Right kidney (tissue), 1 donor: ENCODE measurements at regions not wholly inside any gene's neighbourhood (a gene's known extent, or its start where the extent isn't known, plus 50 kb on each side); places are given as distances from the start of the nearest gene placed in this dataset.
A peak's percentile ranks its signal among the peaks of the same experiment; 100 is the strongest.

Experiments used
- DNase-seq: peaks from one replicate; pipeline ENCODE4 v3.0.0-alpha.2; 2016

DNA sequence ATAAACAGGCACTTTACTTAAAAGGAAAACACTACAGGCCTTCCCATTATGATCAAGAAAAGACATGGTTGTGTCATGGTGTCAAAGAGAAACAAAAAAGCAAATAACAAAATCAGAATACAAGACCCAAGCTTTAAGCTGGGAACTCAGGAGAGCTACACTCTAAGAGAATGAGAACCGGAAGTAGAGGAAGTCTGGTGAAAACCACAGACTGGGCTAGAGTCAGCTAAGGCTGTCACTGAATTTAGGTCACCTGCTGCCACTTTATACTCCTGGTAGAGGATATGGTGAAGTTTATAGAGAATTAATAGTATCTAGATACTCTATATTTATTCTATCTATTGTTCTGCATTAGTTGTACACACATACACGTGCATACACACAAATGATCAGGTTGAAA is 971.7 kb downstream of the FLRT2 start:
- DNase-seq, result no peak

DNA sequence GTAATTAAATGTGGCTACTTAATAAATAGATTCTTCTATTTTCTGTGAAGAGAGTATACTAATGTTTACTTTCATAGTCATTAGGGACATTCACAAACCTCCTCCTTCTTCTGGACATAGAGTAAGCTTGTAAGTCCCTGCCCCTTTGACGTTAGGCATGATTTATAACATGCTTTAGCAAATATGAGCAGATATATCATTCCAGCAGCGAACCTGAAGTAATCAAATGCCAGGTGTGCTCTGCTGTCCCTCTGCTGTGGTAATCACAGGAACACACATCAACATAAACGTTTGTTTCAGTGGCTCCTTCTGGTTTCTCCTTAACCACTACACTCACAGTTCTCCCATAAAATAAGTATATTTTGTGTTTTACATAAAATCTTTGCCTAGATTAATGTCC is 961.8 kb downstream of the FLRT2 start:
- DNase-seq, result no peak

DNA sequence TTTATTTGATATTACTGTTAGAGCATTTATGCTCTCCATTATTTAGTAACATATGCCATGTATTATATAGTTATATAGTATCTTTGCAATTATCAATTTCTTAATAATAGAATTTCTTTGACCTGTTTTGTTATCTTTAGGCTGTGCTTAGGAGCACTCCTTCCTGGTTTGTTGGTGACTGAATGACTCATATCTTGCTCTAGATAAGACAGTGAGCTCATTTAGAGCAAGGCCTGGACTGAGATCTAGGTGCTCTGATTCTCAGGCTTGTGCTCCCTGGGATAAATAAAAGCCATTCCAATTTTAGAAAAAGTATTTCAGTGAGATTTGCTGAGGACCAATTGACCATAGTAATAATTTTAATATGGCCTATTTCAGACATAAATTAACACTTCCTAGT is 951.2 kb downstream of the FLRT2 start:
- DNase-seq, result no peak

DNA sequence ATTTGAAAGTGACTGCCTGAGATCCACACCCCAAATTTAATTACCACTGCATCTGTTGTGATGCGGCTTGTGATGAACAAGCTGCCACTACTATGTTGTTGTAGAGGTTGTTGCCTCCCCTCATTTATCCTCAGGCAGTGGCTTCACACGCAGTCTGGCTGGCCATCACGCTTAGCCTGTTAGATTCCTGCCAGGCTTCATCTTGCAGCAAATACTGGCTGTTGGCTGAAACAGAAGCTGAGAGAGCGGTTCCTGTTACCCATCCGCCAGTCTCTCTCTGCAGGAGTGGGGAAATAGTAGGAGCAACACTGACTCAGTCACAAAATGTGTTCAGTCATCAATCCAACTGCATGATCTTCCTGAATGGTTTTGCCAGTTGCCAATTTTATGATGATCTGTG is 934.4 kb downstream of the FLRT2 start:
- no peak for DNase-seq

DNA sequence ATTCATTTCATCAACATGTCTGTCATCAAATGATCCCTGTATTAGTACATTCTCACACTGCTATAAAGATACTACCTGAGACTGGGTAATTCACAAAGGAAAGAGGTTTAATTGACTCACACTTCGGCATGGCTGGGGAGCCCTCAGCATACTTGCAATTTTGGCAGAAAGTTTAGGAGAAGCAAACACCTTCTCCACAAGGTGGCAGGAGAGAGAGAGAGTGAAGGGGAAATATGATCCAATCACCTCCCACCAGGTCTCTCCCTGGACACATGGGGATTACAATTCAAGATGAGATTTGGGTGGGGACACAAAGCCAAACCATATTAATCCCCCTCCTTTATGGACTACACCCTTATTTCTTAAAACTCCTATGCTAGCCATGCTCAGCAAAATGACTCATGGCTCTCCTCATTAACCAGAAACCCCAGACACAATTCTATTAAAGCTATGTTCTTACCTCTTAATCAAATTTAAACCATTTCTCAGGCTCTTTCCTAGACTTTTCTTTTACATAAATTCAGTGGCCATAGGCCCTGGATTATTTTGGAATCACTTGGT is 932.3 kb downstream of the FLRT2 start:
- DNase-seq, result no peak

DNA sequence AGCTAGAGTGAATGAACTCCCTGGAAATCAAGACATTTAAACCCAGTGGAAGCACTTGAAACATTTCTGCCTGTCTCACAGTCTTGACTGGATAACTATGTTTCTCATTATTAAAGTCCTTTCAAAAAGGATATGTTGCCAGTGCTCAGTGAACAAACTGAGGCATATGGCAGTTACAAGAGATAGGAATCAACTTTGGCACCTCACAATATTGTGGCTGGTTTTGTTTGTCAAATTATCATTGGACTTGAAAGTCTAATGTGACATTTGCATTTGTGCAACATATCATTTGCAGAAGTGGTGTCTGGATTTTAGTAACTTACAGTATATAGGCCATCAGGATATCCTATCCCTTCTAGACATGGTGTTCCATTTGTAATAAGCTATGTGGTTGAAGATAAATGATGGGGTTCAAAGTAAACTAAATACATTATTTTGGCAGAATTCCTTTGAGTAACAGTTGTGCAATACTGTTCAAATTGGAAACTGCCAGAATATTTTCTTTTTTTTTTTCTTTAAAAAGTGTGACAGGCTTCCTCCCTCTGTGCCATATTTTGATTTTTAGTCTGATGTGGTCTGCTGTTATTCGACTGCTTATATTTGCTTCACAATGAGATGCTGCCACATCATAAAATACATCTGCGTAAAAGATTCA is 927.7 kb downstream of the FLRT2 start:
- no peak for DNase-seq

DNA sequence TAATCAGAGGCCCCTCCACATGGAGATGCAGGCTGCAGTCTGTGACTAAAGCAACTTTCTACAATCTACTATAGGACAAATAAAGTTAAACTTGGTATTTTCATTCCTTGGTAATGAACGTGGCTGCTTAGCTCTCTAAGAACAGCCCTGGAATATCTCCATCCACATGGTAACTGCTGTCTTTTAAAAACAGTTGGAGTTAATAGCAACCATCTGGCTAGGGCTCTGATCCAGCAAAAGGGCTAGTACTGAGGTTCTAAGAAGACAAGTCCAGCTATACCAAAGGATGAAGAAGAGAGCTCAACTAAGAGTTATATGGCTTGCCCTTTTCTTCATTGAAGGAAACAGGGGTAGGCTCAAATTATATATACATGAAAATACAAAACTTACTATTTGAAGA is 920.1 kb downstream of the FLRT2 start:
- no peak for DNase-seq

DNA sequence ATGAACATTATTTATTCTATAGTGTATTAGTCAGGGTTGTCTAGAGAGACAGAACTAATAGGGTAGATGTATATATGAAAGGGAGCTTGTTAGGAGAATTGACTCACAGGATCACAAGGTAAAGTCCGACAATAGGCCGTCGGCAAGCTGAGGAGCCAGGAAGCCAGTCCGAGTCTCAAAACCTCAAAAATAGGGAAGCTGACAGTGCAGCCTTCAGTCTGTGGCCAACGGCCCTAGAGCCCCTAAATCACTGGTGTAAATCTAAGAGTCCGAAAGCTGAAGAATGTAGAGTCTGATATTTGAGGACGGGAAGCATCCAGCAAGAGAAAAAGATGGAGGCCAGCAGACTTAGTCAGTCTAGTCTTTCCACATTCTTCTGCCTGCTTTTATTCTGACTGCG is 912.2 kb downstream of the FLRT2 start:
- no peak for DNase-seq

DNA sequence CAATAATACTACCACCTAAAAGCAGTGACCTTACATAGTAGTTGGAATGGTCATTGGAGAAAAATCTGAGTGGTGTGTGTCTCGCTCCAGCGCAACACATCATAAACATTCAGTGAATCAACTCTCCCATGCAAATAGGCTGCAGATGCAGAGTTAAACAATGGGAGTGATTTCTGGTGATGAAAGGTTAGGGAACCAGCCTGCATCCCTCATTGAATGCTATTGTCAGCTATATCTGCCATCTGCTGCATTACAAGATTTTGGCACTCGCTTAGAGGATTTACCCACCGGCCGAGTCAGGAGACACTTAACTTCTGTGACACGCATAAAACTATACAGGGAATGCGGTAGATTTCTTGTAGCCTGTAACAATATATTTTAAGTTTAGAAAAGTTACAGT is 900.9 kb downstream of the FLRT2 start:
- DNase-seq, result peak; percentile 22

DNA sequence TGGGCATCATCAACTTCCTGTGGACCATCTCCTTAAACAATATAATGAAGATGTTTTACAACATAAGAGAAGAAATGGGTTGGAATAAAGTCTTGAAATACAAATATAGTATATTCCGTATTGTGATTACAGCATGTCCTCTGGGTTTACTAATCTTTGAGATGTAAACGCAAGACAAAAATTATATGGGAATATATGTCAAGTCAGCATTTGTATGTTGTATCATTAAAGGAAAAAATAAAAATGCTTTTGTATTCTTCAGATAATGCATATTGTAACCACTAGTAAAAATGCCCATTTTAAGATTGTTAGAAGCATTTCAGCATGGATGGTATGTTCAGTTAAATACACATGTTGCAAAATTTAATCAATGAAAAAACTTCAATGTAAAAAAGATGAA is 893.3 kb downstream of the FLRT2 start:
- DNase-seq, result no peak

DNA sequence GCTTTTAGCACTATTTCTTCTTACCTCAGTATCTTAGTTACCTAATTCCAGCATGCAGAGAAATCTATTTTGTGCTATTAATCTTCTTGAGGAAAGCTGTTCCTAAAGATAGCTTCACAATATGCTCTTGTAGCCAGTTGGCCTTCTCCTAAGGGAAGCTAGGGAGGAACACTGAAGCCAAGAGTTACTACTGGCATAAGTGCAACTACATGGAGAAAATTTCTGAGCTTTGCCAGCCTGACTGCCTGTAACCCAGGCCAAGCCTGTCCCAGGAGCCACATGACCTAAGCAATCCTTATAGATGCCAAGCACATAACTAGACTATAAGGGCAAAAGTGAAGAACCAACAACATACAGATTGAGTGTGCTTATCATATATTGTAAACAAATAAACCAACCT is 890.2 kb downstream of the FLRT2 start:
- DNase-seq, result no peak

DNA sequence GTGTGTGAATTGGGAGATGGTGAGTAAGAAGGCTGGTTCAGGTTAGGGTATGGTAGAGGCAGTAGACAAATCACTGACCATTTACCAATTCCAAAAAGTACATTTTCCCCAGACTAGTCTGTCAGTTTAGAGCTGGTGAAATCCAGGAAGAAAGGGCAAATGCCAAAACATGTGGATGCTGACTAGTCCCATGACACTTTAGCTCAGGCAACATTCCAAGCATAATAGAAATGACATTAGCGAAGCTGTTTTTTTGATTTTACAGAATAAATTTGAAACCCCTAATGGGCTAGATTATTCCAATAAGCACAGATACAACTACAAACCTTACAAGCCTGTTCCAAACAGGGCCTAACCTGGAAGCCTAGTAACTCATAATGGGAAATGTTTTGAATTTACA is 884.2 kb downstream of the FLRT2 start:
- no peak for DNase-seq

DNA sequence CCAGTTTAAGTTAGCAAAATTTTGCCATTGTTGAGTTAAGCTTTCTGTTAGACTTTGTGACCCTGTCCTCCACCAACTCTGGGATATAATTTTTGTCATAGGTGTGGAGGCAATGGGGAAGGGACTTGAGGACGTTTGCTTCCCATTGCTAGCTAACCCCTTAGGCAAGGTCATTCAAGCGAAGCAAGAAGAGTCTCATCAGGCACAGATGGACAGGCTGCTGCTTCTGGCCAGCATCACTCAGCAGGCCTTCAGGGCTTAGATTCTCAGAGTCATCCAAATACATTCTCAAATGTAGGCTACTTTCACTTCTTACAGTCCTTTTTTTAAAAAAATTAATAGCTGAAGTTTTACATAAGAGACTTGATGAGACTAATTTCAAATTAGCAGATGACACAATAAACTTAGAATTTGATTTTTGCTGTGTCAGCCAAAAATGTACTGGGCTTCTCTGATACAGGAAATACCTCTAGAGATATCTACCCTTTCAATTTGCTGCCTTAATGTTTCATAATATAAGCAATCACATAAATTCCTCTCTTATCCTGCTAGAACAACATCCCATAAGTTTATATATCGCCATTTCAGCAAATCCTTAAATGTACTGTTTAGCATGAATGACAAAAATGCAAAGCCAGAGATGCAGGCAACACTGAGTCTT is 875.2 kb downstream of the FLRT2 start:
- DNase-seq, result no peak

DNA sequence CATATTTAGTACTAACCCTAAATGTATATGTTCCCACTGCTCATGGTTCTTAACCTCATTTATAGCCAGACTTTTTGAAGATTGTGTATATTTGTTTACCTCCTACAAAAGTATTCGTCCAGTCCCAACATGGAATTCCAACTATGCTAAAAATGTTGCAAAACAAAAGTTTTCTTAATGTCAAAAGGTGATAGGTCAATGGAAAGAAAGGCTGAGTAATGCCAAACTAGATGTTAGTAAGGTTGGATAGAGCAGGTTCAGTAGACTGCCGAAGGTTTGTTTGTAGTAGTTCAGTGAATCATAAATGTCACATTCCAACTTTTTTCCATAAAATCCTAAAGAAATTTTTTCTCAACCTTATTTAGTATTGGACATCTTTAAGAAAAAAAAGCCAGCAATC is 874.5 kb downstream of the FLRT2 start:
- no peak for DNase-seq

DNA sequence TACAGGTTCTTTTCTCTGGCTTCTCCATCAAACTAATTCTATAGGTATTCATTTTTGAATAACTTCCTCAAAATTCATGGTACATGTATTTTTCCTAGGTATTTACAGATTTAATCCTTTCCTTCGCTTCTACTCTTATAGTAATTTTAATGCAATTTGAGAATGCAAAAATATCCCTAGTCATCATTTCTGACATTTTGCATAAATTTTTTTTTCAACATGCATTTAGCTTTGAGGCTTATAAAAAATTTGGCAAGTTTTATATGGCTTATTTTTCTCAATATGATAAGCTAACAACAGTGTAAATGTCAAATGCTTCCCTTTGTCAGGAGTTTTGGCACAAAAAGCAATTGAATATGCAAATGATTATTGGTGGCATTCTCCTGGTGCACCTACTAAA is 872.6 kb downstream of the FLRT2 start:
- no peak for DNase-seq

DNA sequence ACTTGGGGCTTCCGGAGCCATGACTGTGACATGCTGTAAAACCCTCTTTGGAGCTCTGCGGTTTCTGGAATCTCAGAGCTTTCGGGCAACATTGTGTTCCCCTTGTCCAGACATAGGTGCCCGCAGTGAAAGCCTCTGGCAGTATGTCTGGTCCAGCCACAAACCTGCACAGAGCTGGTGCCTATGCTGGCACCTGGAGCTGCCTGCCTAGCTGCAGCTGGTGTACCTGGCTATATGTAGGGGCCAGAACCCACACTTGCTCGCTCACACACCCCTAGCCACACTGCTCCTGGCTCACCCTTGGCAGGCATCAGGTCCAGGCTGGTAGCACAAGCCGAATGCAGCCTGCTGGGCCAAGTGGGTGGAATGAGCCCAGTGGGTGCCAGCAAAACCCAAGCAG is 861.1 kb downstream of the FLRT2 start:
- DNase-seq, result no peak

DNA sequence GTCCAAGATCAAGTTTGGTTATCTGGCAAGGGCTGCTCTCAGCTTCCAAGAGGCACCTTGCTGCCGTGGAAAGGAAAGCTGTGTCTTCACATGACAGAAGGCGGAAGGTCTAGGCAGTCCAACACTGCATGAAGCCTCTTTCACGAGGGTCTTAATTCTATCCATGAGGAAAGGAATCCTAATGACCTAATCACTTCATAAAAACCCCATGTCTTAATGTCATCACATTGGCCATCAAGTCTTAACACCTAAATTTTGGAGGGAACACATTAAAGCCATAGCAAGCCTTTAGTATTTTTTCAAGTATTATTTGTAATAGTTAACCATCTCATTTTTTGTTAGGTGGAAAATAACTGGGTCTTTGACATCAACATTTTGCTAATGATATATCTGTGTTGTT is 858.3 kb downstream of the FLRT2 start:
- no peak for DNase-seq

DNA sequence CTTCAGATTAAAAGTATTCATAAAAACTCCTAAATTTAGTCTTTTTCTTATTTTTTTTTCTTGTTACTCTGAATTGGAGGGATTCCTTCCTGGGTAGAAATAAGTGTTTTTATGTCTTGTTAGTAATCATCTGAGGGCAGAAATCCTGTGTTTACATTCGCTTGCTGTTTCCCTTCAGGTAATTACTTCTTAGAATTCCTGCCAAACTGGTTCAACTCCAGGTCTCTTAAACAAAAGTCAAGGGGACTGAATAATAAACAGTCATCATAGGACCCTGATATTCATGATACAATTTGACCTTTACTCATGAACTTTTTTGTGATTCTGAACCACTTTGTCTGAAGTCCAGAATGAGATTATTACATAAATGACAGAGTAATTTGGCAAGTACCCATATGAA is 843.9 kb downstream of the FLRT2 start:
- no peak for DNase-seq

DNA sequence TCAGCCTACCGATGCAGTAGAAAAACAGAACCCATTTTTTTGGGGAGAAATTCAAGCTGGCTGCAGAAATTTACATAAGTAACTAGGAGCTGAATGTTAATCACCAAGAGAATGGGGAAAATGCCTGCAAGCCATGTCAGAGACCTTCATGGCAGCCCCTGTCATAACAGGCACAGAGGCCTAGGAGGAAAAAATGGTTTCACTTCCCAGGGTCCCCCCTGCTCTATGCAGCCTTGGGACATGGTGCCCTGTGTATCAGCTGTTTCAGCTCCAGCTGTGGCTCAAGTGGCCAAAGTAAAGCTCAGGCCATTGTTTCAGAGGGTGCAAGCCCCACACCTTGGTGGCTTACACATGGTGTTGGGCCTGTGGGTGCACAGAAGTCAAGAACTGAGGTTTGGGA is 842.5 kb downstream of the FLRT2 start:
- DNase-seq, result no peak

DNA sequence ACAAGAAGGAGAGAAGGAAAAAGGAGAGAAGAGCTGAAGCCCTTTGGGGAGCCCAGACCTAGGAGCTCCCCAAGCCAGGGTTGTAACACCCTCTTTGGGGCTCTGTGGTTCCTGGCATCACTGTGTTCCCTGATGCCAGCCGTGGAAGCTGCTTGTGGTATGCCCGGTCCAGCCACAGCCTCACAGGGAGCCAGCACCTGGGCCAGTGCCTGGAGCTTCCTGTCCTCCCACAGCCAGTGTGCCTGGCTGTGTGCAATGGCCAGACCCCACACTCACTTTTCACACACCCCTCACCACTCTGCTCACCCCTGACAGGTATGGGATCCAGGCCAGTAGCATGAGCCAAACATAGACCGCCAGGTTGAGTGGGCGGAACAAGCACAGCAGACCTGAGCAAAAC is 834.7 kb downstream of the FLRT2 start:
- DNase-seq, result no peak

DNA sequence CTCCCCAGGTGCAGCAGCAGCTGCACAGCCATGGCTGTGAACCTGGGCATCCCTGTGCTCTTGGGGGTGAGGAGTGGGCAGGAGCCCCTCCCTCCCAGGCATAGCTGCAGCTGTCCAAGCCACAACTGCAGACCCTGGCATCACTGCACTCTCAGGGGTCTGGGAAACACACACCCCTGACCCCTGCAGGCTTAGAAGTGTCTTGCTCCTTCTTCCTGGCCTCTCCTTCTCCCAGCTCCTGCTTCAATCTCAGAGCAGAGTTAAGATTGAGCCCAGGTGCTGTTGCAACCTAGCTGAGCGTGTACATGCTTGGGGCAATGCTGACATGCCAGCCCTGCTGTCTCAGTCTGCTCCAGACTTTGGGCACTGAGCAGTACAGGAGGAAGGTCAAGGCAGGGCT is 833.6 kb downstream of the FLRT2 start:
- DNase-seq, result no peak

DNA sequence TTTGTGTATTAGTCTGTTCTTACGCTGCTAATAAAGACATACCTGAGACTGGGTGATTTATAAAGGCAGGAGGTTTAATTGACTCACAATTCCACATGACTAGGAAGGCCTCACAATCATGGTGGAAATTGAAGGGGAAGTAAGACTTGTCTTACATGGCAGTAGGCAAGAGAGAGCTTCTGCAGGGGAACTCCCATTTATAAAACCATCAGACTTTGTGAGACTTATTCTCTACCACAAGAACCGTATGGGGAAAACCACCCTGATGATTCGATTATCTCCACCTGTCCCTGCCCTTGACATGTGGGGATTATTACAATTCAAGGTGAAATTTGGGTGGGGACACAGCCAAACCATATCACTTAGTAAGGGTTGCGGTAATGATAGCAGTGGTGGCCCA is 833.1 kb downstream of the FLRT2 start:
- no peak for DNase-seq

DNA sequence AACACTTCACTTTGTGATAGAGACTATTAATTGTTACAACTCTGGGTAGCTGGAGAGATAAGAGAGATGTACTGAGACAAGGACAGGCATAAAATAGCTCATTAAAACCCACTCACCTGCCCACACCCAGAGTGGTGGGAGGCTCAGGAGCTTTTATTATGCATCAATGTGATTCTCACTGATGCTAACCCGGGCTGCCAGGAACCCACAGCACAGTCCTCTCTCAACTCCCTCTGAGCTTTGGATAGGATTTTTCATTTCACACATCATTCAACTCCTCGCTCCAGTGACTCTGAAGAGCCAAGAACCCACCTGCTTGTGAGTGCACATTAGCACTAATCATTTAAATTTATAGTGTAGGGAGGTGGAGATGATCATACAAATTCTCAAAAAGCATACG is 827.9 kb downstream of the FLRT2 start:
- DNase-seq, result no peak

DNA sequence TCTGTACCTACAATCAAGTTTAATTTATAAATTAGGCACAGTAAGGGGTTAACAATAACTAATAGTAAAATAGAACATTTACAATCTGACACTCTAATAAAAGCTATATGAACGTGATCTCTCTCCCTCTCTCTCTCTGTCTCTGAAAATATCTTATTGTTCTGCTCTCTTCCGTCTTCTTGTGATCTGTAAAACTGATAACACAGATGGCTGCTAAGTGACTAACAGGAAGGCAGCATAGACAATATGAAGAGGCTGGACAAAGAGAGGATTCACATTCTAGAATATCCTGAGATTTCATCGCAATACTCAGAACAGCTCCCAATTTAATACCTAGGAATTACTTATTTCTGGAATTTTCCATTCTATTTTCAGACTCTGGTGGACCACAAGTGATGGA is 827.2 kb downstream of the FLRT2 start:
- DNase-seq, result no peak
